GM19239 (cell line): ENCODE measurements at regions not wholly inside any gene's neighbourhood (a gene's known extent, or its start where the extent isn't known, plus 50 kb on each side); places are given as distances from the start of the nearest gene placed in this dataset.

Experiments used
- DNase-seq: peaks from one replicate; pipeline ENCODE4 v3.0.0; 2011; ENCODE audit warnings: low spot score; ENCODE audit not compliant: insufficient read length
- FAIRE-seq: peaks from 2 replicates; lab custom pipeline; 2011; peaks lifted over from hg19 to GRCh38; lab: Jason Lieb, UNC

DNA sequence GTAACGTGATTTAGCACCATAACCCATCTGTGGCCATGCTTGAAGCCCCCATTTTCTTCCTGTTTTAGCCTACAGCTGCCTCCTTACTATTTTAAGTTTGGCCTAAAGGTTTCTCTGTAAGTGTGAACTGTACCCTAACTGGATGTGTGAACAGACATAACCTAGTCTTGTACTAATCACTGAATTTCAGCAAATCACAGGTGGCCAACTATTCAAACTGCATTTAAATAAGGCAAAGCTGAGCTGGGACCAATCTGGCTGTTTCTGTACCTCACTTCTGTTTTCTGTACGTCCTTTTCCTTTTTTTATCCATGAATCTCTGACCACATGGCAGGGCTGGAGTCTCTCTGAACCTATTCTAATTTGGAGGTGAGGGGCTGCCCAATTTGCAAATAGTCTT, 452.7 kb upstream of the HS6ST1 start:
- no peak for FAIRE-seq
- no peak for DNase-seq

DNA sequence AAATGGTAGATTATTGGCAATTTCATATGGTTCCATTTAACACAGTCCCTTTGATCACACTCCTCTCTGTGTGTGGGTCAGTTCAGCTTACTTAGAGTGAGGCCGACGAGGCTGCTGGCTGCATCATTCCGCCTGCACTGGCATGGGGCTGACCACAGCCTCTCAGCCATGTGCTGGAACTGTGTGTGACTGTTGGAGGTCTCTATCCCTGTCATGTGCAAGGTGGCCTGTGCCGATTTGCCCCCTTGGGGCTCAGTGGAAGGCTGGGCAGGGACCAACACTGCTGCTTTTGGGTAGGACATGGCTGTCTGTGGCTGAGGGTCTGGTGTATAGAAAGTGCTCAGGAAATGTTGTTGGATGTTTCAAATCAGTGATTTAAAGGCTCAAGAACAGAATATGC, 454.0 kb upstream of the HS6ST1 start:
- FAIRE-seq (no peak), DNase-seq (no peak)

GRCh38 chr2:128773641-128774319, 455.1 kb upstream of the HS6ST1 start:
- DNase-seq, result no peak
- no peak for FAIRE-seq

DNA sequence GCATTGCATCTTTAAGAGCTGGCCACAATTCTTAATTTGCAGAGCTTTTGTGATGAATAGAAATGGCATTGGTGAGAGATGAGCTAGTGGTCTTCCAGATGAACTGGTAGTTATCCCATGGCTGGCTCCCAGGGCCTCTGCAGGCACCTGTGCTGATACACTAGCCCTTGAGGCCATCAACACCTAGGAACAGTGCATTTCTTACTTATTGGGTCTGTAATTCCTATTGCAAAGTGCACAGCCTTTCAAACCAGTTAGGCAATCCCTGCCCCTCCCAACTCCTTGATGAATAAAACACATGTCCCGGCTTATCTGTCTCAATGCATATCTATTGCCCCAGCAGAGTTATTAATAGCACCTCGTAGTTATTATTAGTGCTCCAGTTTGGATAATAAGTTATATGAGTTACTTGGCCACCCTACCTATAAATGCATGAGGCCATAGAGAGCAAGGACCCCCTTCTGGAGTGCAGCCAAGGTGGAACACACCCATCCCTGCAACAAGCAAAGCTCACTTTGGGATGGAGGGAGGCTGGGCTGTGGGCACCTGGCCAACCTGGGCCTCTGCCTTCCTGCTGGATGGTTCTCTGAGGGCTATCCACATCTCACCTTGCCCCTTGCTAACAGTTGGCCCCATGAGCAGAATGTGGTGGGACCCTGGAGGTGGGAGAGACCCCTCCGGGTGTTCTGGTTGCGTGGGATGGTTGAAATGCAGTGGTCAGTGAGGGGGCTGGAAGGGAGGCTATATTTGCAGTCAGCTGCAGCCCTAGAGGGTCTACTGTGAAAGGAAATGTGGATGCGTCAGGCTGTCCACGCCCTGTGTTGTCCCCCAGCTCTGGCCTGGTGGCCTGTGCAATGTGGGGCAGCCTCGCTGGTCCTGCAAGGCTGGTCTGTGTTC, 455.9 kb upstream of the HS6ST1 start:
- DNase-seq (no peak), FAIRE-seq (no peak)

GRCh38 chr2:128775217-128775913, 456.7 kb upstream of the HS6ST1 start:
- DNase-seq (no peak), FAIRE-seq (no peak)

- FAIRE-seq, result no peak
Observed at GRCh38 chr2:128775914-128776285, 457.2 kb upstream of the HS6ST1 start.

GRCh38 chr2:128776461-128777195, 458.0 kb upstream of the HS6ST1 start:
- DNase-seq, result no peak
- FAIRE-seq, result no peak

More at GRCh38 chr2:128775914-128776285, 457.2 kb upstream of the HS6ST1 start:
- DNase-seq, result no peak

GRCh38 chr2:128777196-128778035, 458.7 kb upstream of the HS6ST1 start:
- DNase-seq, result no peak
- no peak for FAIRE-seq

DNA sequence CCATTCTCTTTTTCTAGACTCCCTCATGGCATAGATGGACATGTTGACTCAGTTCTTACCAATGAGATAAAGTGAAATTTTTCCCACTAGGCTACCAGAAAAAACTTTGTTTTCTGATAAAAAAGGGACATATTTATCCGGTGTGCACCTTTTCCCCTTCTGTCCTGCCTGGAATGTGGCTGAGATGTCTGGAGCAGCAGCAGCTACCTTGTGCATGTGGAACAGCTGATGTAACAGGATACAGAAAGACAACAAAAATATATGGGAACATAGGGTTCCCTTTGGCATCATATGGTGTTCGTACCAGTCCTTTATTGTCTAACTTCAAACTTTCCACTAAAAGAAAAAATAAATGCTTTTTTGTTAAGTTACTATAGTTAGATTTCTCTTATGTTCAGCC, 460.2 kb upstream of the HS6ST1 start:
- no peak for FAIRE-seq

GRCh38 chr2:128779301-128780095, 460.8 kb upstream of the HS6ST1 start:
- no peak for FAIRE-seq

More for the DNA sequence above, 460.2 kb upstream of the HS6ST1 start:
- DNase-seq, result no peak

DNA sequence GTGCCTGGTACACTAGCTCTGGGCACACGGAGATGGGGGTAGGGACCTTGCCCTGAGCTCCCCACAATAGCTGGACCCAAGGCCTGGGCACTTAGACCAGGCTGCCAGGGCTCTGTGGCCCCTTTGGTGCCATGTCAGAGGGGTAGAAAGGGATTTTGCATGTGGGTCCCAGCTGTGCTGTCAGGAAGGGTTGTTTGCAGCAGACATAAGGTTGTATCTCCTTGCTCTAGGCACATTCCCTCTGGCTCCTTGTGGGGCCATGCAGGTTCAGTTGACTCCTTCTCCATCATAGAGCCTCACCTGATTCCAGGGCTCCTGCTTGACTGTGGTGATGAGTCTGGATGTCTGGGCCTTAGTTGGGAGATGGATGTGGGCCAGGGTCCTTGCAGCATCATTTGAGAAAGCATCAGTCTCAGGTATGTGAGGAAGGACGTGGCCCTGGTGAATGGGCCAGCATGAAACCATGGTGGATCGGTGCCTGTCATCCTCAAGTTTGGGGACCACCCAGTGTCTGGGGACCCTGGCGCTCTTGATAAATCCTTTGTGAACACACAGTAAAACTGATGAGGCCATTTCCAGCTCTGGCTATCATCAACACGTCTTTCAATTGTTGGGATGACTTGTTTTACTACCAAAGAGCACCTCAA, 461.9 kb upstream of the HS6ST1 start:
- FAIRE-seq (no peak), DNase-seq (no peak)

More at GRCh38 chr2:128779301-128780095, 460.8 kb upstream of the HS6ST1 start:
- DNase-seq, result no peak

GRCh38 chr2:128781166-128781565, 462.5 kb upstream of the HS6ST1 start:
- DNase-seq (no peak), FAIRE-seq (no peak)

DNA sequence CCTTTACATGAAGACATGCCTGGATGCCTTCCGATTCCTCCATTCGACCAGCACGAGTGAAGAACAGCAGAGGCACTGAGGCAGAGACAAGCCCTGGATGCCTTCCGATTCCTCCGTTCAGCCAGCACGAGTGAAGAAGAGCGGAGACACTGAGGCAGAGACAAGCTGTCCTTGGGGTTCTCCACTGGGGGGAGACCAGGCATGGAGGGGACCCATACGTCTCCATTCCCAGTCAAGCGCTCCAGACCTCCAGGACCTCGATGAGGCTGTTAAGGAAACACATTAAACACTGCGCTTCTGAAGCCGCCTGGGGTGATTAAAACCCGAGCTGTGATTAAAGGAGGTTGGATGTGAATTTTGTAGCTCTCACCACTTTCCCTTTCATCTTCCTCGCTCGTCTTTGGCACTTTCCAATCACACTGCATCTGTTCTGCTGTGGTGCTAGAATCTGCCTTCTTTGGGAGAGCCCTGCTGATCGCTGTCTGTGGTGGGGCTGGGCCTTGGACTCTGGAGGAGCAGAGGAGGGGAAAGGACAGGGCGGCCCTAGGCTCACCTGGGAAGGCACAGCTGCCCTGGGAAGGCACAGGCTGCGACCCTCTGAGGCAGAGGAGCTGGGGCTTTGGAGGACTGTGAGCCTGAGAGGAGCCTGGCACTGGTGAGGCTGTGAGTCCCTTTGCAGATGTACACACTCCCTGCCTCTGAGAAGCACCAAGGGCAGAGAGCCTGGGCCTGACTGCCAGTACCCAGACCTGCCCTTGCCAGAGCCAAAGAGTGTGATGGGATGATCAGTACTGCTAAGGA, 463.1 kb upstream of the HS6ST1 start:
- DNase-seq, result no peak
- FAIRE-seq, result no peak

DNA sequence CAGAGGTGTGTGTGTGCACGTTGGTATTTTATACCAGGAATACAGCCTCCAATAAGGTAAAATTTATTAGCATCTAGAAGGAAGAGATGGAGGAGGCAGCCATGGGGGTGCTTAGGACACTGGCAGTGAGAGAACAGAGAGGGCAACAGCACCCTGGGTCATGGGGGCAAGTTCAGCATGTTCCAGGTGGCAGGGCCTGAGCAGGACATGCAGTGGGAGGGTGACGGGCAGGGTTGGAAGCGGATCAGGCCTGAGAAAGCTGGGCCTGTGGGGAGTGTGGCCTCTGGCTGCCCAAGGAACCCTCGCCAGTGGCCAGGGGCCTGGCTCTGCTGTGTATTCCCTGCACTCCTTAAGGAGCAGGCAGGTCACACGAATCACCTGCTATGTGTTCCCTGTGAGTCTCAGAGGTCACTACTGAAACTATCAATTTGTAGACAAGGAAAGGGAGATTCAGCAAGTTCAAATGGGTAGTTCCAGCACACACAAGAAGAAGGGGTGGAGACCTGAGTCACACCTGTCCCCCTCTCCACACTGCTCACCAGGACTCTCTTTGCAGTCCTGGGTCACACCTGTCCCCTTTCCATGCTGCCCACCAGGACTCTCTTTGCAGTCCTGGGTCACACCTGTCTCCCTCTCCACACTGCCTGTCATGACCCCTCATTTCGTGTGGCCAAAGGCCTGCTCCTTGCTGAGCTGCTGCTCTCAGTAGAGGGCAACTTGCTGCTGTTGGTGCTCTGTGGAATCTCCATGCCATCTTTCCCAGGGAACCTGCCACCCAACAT, 463.9 kb upstream of the HS6ST1 start:
- DNase-seq, result no peak
- no peak for FAIRE-seq

DNA sequence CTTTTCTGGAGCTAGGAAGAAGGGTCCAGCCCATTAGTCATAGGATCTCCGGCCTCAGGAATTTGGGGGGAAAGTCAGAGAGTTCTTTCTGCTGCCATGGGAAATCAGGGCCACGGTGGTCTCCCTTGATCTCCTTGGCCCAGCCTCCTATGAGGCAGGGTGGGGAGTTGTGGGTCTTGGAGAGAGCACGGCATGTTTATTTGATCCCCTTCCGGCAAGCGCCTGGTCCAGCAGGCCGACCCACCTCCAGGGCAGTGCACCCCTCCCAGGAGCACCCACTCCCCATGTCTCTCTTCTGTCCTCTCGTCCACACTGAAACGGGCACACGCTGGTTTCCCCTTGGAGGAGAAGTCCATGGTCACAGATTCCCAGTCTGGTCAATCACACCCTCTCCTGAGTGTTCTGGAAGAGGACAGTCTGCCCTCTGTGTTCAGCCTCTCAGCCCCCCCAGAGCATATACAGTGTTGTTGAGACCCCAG, 464.6 kb upstream of the HS6ST1 start:
- FAIRE-seq (no peak), DNase-seq (no peak)

GRCh38 chr2:128783896-128784295, 465.2 kb upstream of the HS6ST1 start:
- no peak for FAIRE-seq
- DNase-seq, result no peak
